Muscle of arm (tissue), 1 donor: ENCODE measurements at regions not wholly inside any gene's neighbourhood (a gene's known extent, or its start where the extent isn't known, plus 50 kb on each side); places are given as distances from the start of the nearest gene placed in this dataset.
"Not testable (repeated sequence)": the region's sequence is repeated elsewhere in the genome, so short reads cannot be mapped to it uniquely, and the experiment has no call there.

ENCODE experiments used
- DNase-seq: peaks from one replicate; pipeline ENCODE4 v3.0.0-alpha.2; 2013

DNA sequence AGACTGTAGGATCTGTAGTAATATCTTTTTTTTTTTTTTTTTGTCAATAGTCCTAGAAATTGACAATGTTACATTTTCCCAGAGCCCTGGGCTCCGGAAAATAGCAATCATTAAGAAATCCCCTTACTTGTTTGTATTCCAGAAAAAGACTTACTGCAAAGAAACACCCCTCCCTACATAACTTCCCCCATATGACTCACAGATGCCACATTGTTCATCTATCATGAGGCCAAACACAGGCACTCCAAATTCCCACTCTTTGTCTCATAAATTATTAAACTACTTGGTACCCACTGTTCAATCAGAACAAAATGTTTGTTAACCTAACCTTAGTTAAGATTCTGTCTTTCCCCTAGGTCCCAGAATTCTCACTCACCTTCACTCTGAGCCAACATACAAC, 53.5 kb downstream of the TEX51 start:
- no peak for DNase-seq

DNA sequence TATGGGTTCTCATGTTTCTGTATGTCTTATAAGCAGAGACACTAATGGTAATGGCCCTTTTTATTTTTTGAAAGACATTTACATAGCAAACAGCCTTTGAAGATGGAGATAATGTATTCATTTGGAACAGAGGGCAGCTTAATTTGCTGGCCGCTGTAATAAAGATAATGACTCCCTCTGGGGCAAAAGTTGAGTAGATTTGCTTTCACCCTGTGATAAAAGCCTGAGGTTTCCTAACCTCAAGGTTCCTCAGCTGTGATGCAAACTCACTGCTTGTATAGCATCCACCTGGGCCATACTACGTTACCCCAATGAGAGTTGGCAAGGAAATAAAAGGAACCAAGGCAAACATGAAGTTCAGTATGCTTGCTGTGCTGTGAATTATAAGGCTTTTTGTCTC, 54.8 kb downstream of the TEX51 start:
- DNase-seq, result no peak

DNA sequence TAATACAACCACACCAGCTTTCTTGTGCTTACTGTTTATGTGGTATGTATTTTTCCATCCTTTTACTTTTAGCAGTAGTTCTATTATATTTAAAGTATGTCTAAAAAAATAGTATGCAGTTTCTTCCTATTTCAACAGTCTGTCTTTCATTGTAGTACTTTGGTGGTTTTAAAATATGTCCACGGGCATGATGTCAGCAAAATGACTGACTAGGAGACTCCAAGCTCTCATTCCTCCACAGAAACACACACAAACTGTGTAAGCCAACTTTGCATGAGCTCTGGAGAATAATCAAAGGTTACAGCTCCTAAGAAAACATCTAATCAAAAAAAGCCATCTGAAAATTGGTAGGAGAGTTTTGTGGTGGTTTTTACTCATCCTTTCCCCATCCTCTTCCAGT, 56.1 kb downstream of the TEX51 start:
- DNase-seq, result no peak

DNA sequence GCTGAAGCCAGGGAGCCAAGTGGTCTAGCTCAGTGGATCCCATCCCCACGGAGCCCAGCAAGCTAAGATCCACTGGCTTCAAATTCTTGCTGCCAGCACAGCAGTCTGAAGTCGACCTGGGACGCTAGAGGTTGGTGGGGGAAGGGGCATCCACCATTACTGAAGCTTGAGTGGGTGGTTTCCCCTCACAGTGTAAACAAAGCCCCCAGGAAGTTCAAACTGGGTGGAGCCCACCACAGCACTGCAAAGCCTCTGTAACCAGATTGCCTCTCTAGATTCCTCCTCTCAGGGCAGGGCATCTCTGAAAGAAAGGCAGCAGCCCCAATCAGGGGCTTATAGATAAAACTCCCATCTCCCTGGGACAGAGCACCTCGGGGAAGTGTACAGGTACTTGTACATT, 58.1 kb downstream of the TEX51 start:
- not testable (repeated sequence) for DNase-seq

DNA sequence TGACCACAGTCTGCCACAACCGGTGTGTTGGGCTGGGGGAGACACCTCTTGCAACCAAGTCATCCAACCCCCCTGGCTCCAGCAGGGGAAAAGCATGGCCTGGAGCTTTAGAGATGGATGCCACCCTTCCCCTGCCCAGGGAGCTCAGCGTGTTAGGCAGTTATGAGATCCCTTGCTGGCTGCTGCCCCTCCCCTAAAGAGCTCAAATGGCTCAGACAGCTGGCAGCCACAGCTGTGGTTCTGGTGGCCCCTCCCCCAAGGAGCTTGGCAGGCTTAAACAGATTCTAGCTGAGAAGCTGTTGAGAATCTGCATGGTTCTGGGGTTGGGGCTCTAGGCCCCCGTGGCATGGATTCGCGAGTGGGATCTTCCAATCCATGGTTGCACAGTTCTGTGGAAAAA, 64.7 kb downstream of the TEX51 start:
- no peak for DNase-seq

DNA sequence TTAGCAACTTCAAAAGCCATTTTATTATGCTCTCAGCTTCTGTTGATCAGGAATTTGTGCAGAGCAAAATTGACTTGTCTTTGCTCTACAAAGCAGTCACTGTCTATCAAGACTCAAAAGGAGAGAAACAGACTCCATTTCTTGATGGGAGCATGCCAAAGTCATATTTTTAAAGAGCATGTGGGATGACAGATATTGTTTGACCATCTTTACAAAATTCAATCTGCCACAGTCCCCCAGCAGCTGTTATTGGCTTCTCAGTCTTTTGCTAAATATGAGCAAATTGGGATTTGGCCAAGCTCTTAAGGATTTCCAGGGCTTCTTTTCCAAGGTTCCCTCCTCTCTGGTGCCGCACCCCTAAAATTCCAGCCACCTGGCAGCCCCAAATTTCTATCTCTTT, 67.9 kb downstream of the TEX51 start:
- DNase-seq, result no peak

DNA sequence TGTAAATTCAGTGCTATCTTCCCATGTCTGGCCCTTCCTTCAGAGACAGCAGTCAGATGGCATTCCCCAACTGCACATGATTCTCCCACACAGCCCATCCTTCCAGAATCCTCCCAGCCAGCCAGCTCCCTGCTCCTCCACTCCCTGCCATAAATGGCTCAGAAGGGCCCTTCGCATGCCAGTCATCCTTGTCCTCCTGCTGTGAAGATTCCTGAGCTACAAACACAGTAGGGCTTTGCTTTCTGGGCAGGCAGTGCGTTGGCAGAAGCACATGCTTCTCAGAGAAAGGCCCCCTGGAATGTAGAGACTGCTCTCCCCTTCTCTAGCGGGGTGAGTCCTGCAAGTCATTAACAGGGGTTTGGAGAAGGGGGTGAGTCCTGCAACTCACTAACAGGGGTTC, 71.9 kb downstream of the TEX51 start:
- DNase-seq, result no peak

DNA sequence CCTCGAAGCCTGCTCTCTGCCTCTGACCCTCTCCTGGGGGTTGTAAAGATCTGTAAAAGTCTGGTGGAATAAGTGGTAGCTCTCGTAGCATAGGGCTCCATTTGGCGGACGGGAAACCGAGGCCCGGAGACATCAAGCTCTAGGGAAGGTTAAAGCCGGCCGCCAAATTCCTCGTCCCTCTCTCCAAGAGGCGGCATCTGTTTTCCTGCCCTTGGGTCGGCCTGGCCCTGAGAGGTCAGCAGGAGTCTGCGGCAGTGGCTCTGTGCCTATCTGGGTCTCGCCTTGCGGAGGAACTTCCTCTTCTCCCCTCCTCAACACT, 72.4 kb downstream of the TEX51 start:
- DNase-seq, result no peak

DNA sequence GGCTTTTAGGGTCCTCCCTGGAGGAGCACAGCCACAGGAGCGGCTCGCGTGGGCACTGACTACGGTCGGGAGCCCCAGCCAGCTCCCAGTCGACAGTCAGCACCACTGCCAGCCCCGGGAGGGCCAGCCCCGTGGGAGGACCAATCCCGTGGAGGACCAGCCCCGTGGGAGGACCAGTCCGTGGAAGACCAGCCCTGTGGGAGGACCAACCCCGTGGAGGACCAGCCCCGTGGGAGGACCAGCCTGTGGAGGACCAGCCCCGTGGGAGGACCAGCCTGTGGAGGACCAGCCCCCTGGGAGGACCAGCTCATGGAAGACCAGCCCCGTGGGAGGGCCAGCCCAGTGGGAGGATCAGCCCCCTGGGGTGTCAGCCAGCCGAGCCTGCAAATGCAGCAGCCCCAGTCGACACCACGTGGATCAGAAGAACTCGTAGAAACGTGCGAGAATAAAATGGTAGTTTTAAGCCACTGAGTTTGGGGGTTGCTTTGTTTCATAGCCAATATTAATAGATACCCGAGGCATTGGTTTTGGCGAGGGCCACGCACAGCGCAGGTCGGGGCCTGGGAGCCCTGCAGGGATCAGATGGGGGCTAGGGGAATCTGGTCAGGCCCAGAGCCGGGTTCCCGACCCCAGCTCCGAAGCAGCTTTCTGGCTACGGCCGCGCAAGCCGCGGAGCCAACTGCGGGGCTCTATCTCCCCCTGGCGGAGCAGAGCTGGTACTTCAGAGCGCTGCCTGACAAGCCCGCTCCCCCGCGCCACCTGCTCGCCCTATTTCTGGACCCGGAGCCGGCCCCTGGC, 73.0 kb downstream of the TEX51 start:
- peak; percentile 79 for DNase-seq

DNA sequence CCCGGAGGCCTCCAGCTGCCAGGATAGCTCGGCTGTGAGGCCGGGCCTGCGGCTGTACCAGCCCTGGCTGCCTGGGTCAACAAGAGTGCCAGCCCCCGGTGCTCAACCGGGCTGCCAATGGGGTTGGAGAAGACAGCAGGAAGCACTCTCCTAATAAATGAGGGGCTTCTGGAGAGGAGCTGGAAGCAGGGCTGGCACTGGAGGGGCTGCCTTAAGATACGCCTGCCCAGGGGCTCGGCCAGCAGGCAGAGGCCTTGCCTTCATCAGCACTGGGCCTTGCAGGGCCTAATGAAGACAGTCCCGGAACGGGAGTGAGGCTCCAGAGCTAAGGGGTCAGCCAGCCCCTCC, 73.6 kb downstream of the TEX51 start:
- DNase-seq, result no peak

DNA sequence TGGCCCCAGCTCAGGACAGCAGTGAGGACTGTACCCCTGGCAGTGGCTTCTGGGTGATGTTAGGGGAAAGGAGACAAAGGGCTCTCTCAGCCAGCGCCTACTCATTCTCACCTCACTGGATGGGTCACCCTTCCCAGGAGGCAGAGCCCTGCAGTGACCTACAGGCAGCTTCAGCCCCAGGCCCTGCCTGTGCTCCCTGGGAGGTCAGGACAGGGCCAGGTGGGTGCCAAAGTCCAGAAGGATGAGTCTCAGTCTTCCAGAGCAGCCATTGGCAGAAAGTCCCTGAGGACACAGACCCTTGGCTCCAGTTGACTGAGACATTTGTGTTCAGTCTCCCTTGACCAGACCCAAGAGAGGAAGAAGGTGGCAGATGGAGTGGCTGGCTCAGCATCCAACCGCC, 75.1 kb downstream of the TEX51 start:
- DNase-seq, result no peak

DNA sequence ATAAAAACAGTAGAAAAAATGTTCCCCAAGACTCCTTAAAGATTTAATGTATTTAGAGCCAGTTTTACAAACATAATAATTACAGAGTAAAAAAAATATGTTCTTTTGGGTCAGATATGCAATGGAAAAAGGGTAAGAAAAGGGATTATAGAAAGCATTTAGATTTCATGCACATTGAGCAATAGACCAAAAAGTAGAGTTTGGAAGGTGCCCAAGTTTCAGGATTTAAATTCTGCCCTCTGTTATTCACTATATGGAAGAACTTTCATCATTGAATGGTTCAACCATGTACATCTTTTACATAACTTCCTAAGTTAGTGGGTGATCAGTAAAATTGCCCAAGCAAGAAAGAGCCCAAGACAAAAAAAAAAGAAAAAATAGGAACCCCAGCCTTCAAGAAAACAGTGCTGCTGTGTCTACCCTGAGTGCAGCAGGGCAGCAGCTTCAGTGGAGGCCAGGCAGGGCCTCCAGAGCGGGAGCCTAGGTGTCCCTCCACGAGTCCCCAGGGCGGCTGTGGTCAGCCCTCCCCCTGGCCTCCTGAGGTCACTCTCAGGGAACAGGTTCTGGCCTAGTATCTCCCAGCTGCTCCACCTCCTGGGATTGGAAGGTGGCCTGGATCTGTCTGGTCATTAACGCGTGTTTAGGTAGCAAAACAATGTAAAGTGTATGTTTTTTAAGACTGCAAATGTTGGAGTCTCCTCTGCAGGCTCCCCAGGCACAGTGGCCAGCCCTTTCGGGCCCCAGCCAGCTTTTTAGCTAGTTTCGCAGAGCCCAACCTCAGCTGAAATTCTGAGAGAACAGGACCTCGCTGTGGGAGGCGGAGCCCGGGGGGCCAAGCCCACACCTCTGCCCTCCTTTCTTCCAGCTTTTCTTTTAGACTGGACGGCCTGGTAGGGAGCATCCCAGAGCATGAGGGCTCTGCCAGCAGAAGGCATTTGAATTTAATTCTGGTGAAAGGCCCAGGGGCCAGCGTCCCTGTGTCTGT, 77.3 kb downstream of the TEX51 start:
- DNase-seq, result no peak

DNA sequence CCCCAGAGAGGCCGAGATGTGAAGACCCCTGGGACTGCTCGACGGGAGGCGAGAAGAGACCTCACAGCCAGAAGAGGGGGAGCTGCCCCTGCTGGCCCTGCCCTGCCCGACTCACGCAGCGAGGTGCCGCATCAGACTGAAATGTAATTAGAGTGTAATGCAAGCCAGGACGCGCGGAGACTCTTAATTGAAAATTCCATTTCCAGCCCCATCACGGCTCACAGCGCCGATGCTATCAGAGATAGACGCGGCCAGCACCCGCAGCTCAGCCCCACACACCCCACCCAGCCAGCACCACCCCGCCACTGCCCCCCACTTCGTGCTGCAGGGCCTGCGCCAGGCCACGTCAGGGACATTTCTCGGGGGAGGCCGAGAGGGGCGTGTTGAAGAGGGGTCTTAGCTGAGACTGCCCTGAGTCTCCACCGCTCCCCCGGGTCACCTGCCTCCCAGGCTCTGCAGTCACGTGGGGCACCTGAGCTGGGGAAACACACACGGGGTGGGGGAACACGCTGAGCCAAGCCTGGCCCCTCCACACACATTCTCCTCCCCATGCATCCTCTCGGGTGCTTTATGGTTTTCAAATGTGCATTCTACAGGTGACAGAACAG, 78.1 kb downstream of the TEX51 start:
- no peak for DNase-seq

DNA sequence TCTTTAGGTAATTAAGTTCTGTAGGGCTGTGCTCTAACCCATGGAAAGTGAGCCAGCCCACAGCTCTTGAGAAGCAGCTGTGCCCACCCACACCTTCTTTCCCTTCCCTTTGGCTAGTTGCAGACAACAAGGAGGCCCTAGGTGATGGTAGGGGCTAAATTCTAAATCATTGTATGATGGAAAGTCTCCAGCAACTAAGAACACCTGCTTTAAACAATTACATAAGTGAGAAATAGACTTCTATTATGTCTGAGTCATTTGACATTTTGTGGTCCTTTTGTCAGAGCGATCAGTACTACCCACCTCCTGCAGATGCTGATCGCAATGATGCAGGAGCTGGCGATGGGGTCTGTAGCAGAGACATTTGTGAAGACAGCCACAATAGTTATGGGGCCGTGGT, 79.6 kb downstream of the TEX51 start:
- no peak for DNase-seq

DNA sequence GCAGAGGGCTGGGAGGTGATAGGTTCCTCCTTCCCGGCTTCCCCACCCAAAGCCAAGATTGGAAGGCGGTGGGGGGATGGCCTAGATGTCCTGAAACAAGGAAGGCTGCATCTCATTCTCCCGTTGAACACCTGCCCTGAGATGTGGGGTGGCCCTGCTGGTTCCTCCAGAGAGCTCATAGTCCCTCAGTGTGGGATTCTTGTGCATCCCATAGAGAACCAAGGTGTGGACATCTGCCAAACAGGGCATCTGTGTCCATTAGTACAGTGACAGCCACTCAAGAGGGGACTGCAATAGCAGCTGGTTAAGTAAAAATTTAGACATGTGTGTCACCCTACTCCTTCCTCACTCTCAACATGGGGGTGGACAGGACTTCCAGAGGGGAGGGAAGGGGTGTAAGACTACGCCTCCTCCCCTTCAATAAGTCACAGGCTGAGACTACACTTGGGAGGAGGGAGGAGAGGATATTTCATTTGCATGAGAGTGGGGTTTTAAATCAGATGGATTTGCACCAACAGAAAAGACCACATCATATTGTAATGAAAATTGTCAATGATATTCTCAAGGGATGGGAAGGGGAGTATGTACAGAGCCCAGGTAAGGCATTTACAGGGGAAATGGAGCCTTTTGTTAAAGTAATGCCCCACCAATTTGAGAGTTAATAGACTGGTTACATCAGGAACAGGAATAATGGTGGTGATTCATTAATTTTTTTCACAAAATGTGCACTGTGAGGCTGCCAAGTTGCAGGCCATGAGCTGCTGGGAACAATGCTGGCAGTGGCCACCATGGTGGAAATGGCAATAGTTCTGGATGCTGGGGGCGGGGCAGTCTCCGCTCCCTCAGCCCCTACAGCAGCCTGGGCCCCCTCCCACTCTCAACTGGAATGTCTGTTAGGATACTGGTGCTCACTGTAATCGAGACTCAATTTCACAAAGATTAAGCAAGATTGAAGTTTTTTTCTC, 80.6 kb downstream of the TEX51 start:
- DNase-seq, result no peak

DNA sequence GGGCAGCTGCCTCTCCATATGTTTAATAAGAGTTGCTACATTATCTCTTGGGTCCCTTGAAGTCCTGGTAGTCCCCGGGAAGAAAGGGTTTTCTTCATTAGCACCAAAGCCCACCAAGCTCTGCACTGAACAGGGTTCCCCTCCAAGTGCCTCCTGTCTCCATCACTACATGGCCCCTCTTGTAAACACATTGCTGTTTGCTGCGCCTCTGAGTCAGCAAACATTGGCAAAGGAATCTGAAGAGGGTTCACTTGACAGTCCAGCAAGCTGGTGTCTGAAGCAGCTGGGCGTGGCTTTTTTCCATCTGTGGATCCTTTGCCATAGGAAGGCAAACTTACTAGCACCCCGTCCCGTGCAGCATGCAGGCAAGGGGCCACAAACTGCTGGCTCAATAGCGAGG, 82.8 kb downstream of the TEX51 start:
- DNase-seq, result no peak

DNA sequence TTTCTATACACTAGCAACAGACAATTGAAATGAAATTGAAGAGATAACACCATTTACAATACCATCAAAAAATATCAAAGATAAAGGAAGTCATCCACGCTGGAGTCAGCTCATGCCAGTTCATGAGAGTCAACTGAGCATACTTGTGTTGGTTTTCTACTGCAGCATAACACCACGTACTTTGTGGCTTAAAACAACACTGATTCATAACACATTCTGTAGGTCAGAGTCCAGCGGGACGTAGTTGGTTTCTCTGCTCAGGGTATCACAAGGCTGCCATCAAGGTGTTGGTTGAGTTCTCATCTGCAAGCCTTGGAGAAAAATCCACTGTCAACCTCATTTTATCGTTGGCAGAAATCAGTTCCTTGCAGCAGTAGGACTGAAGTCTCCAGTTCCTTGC, 84.2 kb downstream of the TEX51 start:
- DNase-seq, result no peak

DNA sequence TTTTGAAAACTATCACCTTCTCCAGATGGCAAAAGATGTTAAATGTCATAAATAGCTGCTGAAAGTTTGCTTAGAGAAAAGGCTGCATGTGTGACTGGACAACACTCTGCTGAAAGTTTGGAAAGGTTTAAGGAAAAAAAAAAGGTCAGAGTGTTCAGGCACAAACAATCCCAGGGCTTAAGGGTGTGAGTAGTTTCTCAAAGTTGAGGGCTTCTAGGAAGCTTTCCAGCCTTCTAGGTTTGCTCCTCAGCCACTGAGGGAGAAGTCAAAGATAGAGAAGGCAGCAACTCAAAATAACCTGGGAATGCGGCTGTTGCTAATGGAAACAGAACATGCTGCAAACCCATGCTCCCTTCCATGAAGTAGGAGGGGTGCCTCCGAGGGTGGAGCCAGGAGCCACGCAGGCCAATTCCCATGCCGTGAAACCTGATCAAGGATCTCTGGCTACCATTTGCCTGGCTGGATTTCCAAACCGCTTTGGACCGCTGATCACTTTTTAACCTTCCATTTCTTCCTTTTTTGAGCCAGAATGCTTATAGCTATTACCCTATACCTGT, 88.0 kb downstream of the TEX51 start:
- DNase-seq, result no peak

DNA sequence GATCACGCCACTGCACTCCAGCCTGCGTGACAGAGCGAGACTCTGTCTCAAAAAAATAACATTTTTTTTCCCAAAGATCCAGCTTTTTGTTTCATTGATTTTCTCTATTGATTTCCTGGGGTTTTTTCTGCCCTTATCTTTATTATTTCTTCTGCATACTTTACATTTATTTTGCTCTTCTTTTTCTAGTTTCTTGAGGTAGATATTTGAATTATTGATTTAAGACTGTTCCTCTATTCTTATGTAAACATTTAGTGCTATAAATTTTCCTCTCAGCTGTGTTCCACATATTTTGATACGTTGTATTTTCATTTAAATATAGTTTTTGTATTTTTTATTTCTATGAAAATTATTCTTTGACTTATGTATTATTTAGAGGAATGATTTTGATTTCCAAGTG, 89.8 kb downstream of the TEX51 start:
- no peak for DNase-seq

DNA sequence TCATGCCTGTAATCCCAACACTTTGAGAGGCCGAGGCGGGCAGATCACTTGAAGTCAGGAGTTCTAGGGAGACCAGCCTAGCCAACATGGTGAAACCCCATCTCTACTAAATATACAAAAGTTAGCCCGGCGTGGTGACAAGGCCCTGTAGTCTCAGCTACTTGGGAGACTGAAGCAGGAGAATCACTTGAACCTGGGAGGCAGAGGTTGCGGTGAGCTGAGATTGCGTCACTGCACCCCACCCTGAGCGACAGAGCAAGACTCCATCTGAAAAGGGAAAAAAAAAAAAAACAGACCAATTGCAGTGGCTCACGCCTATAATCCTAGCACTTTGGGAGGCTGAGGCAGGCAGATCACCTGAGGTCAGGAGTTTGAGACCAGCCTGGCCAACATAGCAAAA, 90.4 kb downstream of the TEX51 start:
- not testable (repeated sequence) for DNase-seq

DNA sequence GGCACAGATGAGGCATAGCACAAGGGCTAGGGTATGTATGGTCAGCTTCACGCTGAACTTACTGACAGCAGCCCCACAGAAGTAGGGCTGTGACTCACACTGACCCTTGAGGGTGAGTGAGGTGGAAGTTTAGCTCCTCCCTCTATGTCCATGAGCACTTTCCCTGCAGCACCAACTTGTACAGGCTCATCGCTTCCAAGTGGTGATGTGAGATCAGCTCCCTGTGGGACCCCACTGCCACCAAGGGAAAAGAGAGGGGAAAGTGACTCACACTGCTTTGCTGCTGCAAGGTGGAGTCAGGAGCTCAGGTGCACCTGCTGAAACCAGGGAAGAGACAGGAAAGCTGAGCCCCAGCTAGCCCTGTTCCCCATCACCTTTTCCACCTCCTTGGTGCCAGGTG, 91.5 kb downstream of the TEX51 start:
- DNase-seq, result no peak
